NCI-H446 treated with DMSO at 0.1 percent for 48 hours (cell line): ENCODE measurements at regions not wholly inside any gene's neighbourhood (a gene's known extent, or its start where the extent isn't known, plus 50 kb on each side); places are given as distances from the start of the nearest gene placed in this dataset.
A peak's percentile ranks its signal among the peaks of the same experiment; 100 is the strongest.

Source experiments
- DNase-seq: peaks from one replicate; lab custom pipeline; 2025; lab: John Stamatoyannopoulos, UW

DNA sequence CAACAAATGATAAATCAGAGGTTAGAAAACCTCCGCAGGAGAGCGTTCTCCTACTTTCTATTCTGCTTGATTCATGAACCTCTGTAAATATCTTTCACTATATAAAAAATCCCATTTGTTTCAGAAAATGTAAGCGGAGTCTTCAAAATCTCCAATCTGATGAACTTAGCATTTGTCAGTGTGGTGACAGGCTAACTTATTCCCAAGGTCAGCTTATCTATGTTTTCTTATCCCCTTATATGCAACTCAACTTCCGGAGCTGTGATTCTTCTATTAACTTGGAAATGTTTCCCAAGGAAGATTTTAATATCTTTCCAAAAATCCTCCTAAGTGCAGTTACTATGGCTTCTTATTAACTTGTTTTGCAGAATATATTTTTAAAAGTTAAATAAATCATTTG is 87.5 kb upstream of the C1QTNF7 start:
- no peak for DNase-seq

- DNase-seq = no peak
Measured at GRCh38 chr4:15340902-15341732, 86.7 kb upstream of the C1QTNF7 start.

- DNase-seq = no peak
Measured at GRCh38 chr4:15341733-15342300, 86.0 kb upstream of the C1QTNF7 start.

- no peak for DNase-seq
Measured at GRCh38 chr4:15343000-15343399, 84.8 kb upstream of the C1QTNF7 start.

GRCh38 chr4:15343581-15343980 is 84.3 kb upstream of the C1QTNF7 start:
- no peak for DNase-seq

GRCh38 chr4:15344041-15344440 is 83.8 kb upstream of the C1QTNF7 start:
- DNase-seq = no peak

- DNase-seq = no peak
Measured at GRCh38 chr4:15345134-15345533, 82.7 kb upstream of the C1QTNF7 start.

DNA sequence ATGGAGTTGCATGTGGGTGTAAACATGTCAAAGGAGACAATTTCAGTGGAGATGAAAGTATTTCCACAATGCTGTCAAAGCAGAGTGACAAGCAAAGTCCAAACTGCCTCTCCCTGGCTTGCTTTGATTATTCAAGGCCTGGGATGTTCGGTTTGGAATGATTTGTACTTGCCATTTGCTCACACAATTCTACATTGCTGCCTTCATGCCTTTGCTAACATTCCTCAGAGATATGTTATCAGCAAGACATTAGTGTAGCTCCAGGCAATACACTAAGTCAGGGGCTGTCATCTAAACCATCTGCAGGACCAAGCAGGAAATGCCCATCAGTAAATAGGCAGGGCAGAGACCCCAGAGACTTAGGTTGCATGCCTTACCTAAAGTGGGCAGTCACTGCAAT is 79.6 kb upstream of the C1QTNF7 start:
- no peak for DNase-seq

- DNase-seq = no peak
Measured at GRCh38 chr4:15348695-15349094, 79.1 kb upstream of the C1QTNF7 start.

GRCh38 chr4:15349531-15349935 is 78.3 kb upstream of the C1QTNF7 start:
- no peak for DNase-seq

DNA sequence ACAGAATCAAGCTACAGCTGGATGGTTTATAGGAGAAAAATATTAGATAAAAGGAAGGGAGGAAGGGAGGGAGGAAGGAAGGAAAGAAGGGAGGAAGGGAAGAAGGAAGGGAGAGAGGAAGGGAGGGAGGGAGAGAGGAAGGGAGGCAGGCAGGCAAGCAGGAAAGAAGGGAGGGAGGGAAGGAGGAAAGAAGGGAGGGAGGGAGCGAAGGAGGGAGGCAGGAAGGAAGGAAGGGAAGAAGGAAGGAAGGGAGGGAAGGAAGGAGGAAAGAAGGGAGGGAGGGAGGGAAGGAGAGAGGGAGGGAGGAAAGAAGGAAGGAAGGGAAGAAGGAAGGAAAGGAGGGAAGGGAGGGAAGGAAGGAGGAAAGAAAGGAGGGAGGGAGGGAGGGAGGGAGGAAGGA is 77.9 kb upstream of the C1QTNF7 start:
- no peak for DNase-seq

GRCh38 chr4:15352524-15352923 is 75.3 kb upstream of the C1QTNF7 start:
- DNase-seq = peak; percentile 56

DNA sequence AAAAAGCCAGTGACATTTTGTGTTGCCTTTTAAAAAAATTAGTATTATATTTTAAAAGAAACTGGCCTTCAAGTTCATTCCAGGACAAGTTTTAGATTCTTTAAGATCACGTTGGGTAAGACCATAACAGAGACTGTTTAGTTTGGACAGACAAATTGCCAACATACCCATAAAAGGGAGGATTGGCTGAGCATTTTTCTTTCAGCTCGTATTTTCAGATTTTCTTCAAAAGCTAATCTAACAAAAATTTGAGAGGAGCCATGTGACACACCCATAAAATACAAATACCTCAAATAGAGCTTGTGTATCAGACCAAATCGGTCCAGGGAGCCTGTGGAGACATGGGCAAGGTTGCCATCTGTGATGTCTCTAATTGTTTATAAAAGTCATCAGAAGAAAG is 74.6 kb upstream of the C1QTNF7 start:
- DNase-seq = peak; percentile 36

DNA sequence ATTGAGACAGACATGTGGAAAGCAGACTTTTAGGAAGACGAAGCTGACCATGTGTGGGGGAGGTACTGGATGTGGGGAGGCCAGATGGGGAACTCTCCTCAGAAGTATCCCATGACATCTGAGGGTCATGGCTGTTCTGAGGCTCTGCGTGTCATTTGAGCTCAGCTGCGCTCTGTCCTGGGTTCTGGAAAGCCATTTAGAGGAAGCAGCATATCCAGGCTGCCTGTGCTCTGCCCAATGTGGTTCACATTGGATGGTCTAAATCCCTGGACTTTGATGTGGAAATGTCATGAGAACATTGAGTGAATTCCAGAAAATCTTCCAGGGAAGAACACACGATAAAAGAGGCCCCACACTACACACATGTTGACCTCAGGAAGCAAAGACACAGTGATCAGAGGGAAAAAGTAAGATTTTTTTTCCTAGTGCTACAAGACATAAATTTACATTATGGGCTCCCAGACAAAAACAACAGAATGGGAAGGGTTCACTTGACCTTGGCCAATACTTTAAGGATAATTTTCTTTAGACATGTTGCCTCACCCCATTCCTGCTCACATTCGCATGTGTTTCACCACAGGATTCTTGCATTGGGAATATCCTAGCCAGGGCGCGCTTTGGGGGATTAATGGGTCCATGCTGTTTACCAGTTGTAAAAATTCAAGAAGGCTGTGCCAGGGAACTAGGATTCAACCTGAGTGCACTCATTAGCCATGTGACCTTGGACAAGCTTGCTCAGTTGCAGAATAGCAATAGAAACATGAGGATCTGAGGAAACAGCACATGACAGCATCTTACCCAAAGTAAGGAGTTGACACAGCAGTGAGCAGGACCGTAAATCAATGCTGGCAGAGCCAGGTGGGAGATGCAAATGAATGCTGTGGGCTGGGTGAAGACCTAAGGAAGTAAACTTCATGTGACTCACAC is 73.2 kb upstream of the C1QTNF7 start:
- no peak for DNase-seq

- no peak for DNase-seq
Measured at GRCh38 chr4:15361529-15361928, 66.3 kb upstream of the C1QTNF7 start.

DNA sequence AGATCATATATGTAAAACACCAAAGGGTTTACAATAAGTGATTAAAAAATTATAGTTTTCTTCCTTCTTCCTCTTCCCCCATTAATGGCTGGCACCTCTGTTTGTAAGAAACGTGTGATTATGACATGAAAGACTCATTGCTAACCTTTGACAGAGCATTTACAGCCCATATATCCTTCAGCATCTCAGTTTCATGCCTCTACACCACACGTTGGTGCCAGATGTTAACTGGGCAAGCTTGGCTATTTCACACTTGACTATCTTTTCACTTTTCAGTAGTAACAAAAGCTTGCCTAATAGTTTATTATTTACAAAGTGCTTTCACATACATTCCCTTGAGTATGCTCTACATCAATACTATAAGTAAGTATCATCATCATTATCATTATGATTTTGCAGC is 65.3 kb upstream of the C1QTNF7 start:
- no peak for DNase-seq

DNA sequence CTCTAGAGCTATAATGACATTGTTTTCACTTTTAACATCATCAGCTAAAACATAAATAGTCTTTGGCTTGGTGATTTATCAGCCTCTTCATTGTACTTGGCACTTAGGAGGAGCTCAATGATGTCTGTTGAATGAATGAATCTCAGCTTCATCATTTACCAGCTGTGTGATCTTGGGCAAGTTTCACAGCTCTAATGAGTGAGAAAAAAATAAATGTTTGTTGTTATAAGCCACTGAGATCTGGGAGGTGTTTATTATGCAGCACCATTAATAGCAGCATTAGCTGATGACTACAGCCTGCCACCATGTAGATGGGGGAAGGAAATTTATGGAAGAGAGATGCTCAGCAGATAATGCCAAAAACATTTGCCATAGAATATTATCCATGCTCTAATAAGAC is 63.6 kb upstream of the C1QTNF7 start:
- no peak for DNase-seq

DNA sequence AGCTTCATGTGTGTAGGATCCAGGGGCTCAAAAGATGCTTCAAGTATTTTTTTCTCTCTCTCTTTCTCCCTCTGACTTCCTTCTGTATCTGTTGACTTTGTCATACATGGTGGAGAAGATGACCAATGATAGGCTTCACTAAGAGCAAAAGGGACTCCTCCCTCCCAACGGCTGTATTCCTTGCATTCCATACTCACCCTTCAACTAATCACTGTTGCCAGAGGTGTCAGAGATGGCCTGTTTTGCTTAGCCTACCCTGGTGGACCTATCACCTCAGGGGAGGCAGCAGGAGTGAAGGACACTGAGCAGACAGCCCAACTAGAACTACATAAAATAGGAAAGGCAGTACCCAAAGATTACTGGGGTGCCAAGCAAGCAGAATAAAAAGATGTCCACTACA is 62.2 kb upstream of the C1QTNF7 start:
- DNase-seq = no peak

- no peak for DNase-seq
Measured at GRCh38 chr4:15366721-15367120, 61.1 kb upstream of the C1QTNF7 start.

DNA sequence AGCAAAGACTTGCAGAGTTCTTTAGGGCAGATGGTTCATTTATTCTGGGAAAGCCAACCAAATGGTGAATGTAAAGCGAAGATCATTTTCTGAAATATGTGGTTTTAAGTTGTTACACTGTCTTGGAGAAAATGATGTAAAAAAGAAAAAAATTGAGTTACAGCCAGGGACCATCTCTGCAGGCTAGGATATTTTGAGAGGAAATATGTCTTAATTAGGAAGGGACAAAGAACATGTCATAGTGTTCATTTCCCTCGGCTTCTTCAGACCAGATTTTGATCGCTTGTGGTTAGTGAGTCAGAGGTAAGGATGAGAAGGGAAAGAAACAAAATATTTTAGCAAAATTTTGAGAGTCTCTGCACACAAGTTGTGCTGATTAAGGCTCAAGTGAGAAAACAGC is 59.0 kb upstream of the C1QTNF7 start:
- no peak for DNase-seq

- DNase-seq = no peak
Measured at GRCh38 chr4:15370296-15370695, 57.5 kb upstream of the C1QTNF7 start.

DNA sequence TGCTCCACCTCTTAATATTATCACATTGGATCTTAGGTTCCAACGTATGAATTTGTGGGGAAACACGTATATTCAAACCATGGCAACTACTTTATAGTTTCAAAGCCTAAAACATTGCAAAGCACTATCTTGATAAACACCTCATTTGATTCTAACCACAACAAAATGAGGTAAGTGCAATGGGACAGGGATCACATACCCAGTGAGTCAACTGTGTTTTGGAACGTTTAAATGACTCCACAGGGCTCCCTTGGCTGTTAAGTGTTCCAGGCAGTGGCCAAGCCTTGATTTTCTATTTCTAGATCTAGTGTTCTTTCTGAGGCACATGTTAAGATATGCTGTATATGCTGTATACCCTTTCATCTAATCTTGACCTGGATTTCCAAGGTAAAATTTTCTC is 54.5 kb upstream of the C1QTNF7 start:
- no peak for DNase-seq

- no peak for DNase-seq
Measured at GRCh38 chr4:15374656-15375055, 53.2 kb upstream of the C1QTNF7 start.
